ENCODE measurements at regions not wholly inside any gene's neighbourhood (a gene's known extent, or its start where the extent isn't known, plus 50 kb on each side); places are given as distances from the start of the nearest gene placed in this dataset.

DNA sequence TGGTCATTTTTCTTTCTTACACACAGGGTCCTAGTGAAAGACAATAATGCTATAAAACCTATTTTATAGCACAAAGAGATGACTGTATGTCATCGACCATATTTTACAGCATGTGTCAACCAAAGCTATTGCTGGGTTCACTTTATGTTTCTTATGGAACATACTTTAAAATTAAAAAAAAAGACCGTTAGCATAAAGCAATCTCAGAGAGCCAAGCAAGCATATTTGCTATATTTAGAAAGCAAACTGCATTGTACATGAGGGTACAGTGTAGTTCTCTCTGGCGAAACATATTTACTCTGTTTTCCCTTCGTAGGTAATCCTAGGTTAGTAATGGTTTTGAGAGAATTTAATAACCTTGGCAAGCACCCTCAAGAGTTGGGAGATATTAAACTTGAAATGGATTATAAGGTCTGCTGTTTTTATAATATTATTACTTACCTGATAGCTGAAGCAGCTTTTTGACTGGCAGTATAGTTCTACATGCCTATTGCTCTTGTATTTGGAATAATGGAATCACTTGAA lies 244.2 kb upstream of the POM121L12 start:
- Histone ChIP-seq H4K20me1 (ENCODE audit: low read depth, low read length) (no peaks in the 10 kb centered on the region), H3F3A (ENCODE audit: insufficient read depth) (no peaks in the 10 kb centered on the region), H3K27ac (ENCODE audit: low read depth, low read length) (no peak overlapping the region), H3K4me2 (ENCODE audit: low read depth, low read length, poor library complexity, severe bottlenecking) (no peak overlapping the region), H3K4me3 (ENCODE audit: insufficient read depth, low read length, poor library complexity, severe bottlenecking) (no peak overlapping the region), H3K36me3 (ENCODE audit: low read length) (no peaks in the 10 kb centered on the region), H3K79me2 (ENCODE audit: insufficient read depth, low read length) (no peaks in the 10 kb centered on the region), H3K9ac (ENCODE audit: low read length) (no peak overlapping the region), H3K9me3 (ENCODE audit: insufficient read depth, low read length) (no peaks in the 10 kb centered on the region), H3K9me2 (replicated peaks; ENCODE audit: insufficient read depth, low read length) (no peaks in the 10 kb centered on the region), H3K27me3 (ENCODE audit: low read length) (no peaks in the 10 kb centered on the region), H2AFZ (ENCODE audit: low read depth, low read length, severe bottlenecking) (no peak overlapping the region)
- no peak for TF ChIP-seq EZH2phosphoT487 (conservative IDR thresholded peaks at IDR 0.05; ENCODE audit: low read length)
- TF ChIP-seq, protein P1, sequence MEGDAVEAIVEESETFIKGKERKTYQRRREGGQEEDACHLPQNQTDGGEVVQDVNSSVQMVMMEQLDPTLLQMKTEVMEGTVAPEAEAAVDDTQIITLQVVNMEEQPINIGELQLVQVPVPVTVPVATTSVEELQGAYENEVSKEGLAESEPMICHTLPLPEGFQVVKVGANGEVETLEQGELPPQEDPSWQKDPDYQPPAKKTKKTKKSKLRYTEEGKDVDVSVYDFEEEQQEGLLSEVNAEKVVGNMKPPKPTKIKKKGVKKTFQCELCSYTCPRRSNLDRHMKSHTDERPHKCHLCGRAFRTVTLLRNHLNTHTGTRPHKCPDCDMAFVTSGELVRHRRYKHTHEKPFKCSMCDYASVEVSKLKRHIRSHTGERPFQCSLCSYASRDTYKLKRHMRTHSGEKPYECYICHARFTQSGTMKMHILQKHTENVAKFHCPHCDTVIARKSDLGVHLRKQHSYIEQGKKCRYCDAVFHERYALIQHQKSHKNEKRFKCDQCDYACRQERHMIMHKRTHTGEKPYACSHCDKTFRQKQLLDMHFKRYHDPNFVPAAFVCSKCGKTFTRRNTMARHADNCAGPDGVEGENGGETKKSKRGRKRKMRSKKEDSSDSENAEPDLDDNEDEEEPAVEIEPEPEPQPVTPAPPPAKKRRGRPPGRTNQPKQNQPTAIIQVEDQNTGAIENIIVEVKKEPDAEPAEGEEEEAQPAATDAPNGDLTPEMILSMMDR (IDR thresholded peaks at IDR 0.05; ENCODE audit: insufficient read depth, low read length, poor library complexity, severe bottlenecking) = no peak

- Histone ChIP-seq H3F3A (ENCODE audit: insufficient read depth) (no peaks in the 10 kb centered on the region), H3K4me2 (ENCODE audit: low read depth, low read length, poor library complexity, severe bottlenecking) (no peak overlapping the region), H3K36me3 (ENCODE audit: low read length) (no peaks in the 10 kb centered on the region), H3K79me2 (ENCODE audit: insufficient read depth, low read length) (no peaks in the 10 kb centered on the region), H2AFZ (ENCODE audit: low read depth, low read length, severe bottlenecking) (no peak overlapping the region), H3K4me3 (ENCODE audit: insufficient read depth, low read length, poor library complexity, severe bottlenecking) (no peak overlapping the region), H4K20me1 (ENCODE audit: low read depth, low read length) (no peaks in the 10 kb centered on the region), H3K9me3 (ENCODE audit: insufficient read depth, low read length) (no peaks in the 10 kb centered on the region), H3K27me3 (ENCODE audit: low read length) (no peaks in the 10 kb centered on the region), H3K9me2 (replicated peaks; ENCODE audit: insufficient read depth, low read length) (no peaks in the 10 kb centered on the region), H3K9ac (ENCODE audit: low read length) (no peak overlapping the region), H3K27ac (ENCODE audit: low read depth, low read length) (no peak overlapping the region)
- TF ChIP-seq, protein P1 (IDR thresholded peaks at IDR 0.05; ENCODE audit: insufficient read depth, low read length, poor library complexity, severe bottlenecking) = no peak
- TF ChIP-seq EZH2phosphoT487 (conservative IDR thresholded peaks at IDR 0.05; ENCODE audit: low read length) = no peak
Observed at GRCh38 chr7:52786174-52786573, 249.3 kb upstream of the POM121L12 start.

DNA sequence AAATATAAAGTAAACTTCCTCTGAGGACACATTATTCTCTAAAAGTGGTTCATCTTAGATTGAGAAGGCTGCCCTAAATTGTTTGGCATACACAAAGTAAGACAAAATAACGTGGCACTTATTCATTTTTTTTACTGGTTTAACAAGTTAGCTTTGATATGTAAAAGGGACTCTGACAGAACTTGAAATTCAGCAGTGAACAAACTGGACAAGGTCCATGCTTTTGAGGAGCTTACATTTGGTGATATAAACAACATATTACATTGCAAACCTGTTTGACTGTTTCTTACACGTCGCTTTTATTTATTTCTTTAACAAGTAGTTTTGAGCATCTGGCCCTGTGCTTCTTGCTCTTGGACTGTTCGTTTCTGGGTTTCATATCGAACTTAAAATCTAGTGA lies 253.1 kb upstream of the POM121L12 start:
- Histone ChIP-seq H3K36me3 (ENCODE audit: low read length) (no peaks in the 10 kb centered on the region), H2AFZ (ENCODE audit: low read depth, low read length, severe bottlenecking) (no peak overlapping the region), H3K27me3 (ENCODE audit: low read length) (no peaks in the 10 kb centered on the region), H4K20me1 (ENCODE audit: low read depth, low read length) (no peaks in the 10 kb centered on the region), H3K79me2 (ENCODE audit: insufficient read depth, low read length) (no peaks in the 10 kb centered on the region), H3K27ac (ENCODE audit: low read depth, low read length) (no peak overlapping the region), H3K9me2 (replicated peaks; ENCODE audit: insufficient read depth, low read length) (no peaks in the 10 kb centered on the region), H3F3A (ENCODE audit: insufficient read depth) (no peaks in the 10 kb centered on the region), H3K9me3 (ENCODE audit: insufficient read depth, low read length) (no peaks in the 10 kb centered on the region), H3K4me2 (ENCODE audit: low read depth, low read length, poor library complexity, severe bottlenecking) (no peak overlapping the region), H3K9ac (ENCODE audit: low read length) (no peak overlapping the region), H3K4me3 (ENCODE audit: insufficient read depth, low read length, poor library complexity, severe bottlenecking) (no peak overlapping the region)
- TF ChIP-seq, protein P1 (IDR thresholded peaks at IDR 0.05; ENCODE audit: insufficient read depth, low read length, poor library complexity, severe bottlenecking) = no peak
- TF ChIP-seq EZH2phosphoT487 (conservative IDR thresholded peaks at IDR 0.05; ENCODE audit: low read length) = no peak
